IMR-90 (cell line): ENCODE measurements at regions not wholly inside any gene's neighbourhood (a gene's known extent, or its start where the extent isn't known, plus 50 kb on each side); places are given as distances from the start of the nearest gene placed in this dataset.

Experiments
- ATAC-seq: fragments of 200-7000 bp; cut with Tn5 transposase; 2 replicates; pipeline ENCODE4 v1.9.1; 2020; ENCODE audit warnings: low read depth, mild to moderate bottlenecking, moderate library complexity
- BruUV-seq: library from RNA; stranded (reverse); fragments of 400-500 nt; replicated peaks from 2 replicates; lab custom pipeline; 2021; lab: Mats Ljungman, UMichigan
- CTCF ChIA-PET: fragments of 300-600 bp; formaldehyde crosslinking; extraction: SDS; loops from one replicate; lab custom pipeline; 2021; ENCODE audit warnings: antibody characterized with exemption; lab: Yijun Ruan, JAX
- POLR2A ChIA-PET: fragments of 300-600 bp; sonication (Branson Sonifier 250); formaldehyde crosslinking; loops from one replicate; lab custom pipeline; 2022; ENCODE audit warnings: antibody characterized with exemption; ENCODE audit not compliant: unreplicated experiment; lab: Charles Lee
- DNase-seq: peaks from one replicate; pipeline ENCODE4 v3.0.0; 2013
- H2AFZ ChIP-seq: replicated peaks from 2 replicates; pipeline ENCODE3; 2013; ENCODE audit warnings: low read length, mild to moderate bottlenecking; ENCODE audit not compliant: poor library complexity
- H2AK5ac ChIP-seq: 2 replicates; pipeline ENCODE4 v1.6.1; 2013; ENCODE audit warnings: low read depth, low read length, inconsistent platforms
- H2AK9ac ChIP-seq: replicated peaks from 2 replicates; pipeline ENCODE3; 2013; ENCODE audit warnings: mild to moderate bottlenecking, low read depth, low read length, moderate library complexity; ENCODE audit not compliant: poor library complexity
- H2BK120ac ChIP-seq: 2 replicates; pipeline ENCODE4 v1.6.1; 2013; ENCODE audit warnings: low read depth, low read length, inconsistent platforms
- H2BK15ac ChIP-seq: 3 replicates; pipeline ENCODE4 v1.6.1; 2013; ENCODE audit warnings: low read depth, low read length, inconsistent platforms
- H2BK20ac ChIP-seq: 2 replicates; pipeline ENCODE4 v1.6.1; 2013; ENCODE audit warnings: low read depth, mild to moderate bottlenecking, inconsistent platforms, low read length, moderate library complexity
- H2BK5ac ChIP-seq: 2 replicates; pipeline ENCODE4 v1.6.1; 2013; ENCODE audit warnings: mild to moderate bottlenecking, low read depth, low read length, inconsistent platforms; ENCODE audit not compliant: poor library complexity, severe bottlenecking
- H3K14ac ChIP-seq: replicated peaks from 2 replicates; pipeline ENCODE4 v1.6.1; 2013; ENCODE audit warnings: low read depth, low read length, inconsistent platforms
- H3K18ac ChIP-seq: 2 replicates; pipeline ENCODE4 v1.6.1; 2013; ENCODE audit warnings: low read depth, low read length, control low read depth
- H3K23ac ChIP-seq: 2 replicates; pipeline ENCODE4 v1.6.1; 2013; ENCODE audit warnings: low read depth, low read length, inconsistent platforms
- H3K27ac ChIP-seq: 2 replicates; pipeline ENCODE4 v1.5.1; 2013; ENCODE audit warnings: mild to moderate bottlenecking, control low read depth, low read length; ENCODE audit not compliant: insufficient read depth
- H3K27me3 ChIP-seq: 2 replicates; pipeline ENCODE4 v1.6.1; 2013; ENCODE audit warnings: low read length; ENCODE audit not compliant: control insufficient read depth, insufficient read depth
- H3K36me3 ChIP-seq: 2 replicates; pipeline ENCODE4 v1.6.1; 2013; ENCODE audit warnings: low read length, mixed read lengths; ENCODE audit not compliant: control insufficient read depth, insufficient read depth
- H3K4ac ChIP-seq: 2 replicates; pipeline ENCODE4 v1.6.1; 2013; ENCODE audit warnings: low read depth, low read length, inconsistent platforms
- H3K4me1 ChIP-seq: 2 replicates; pipeline ENCODE4 v1.6.1; 2013; ENCODE audit warnings: low read length, mixed read lengths; ENCODE audit not compliant: control insufficient read depth, insufficient read depth
- H3K4me2 ChIP-seq: 2 replicates; pipeline ENCODE4 v1.6.1; 2013; ENCODE audit warnings: low read depth, mild to moderate bottlenecking, control low read depth, low read length, moderate library complexity
- H3K4me3 ChIP-seq: 2 replicates; pipeline ENCODE4 v1.5.1; 2013; ENCODE audit warnings: low read depth, mild to moderate bottlenecking, control low read depth, low read length, moderate library complexity; ENCODE audit not compliant: insufficient read depth
- H3K56ac ChIP-seq: 2 replicates; pipeline ENCODE4 v1.6.1; 2013; ENCODE audit warnings: low read length, inconsistent platforms; ENCODE audit not compliant: insufficient read depth; ENCODE audit errors: extremely low read depth
- H3K79me1 ChIP-seq, 2 experiments: 2 replicates each; pipeline ENCODE4 v1.6.1; 2013; ENCODE audit warnings: low read length in 2 of 2, inconsistent platforms in 1 of 2, low read depth in 1 of 2
- H3K9ac ChIP-seq: 2 replicates; pipeline ENCODE4 v1.6.1; 2013; ENCODE audit warnings: low read depth, low read length, control low read depth
- H3K9me1 ChIP-seq: 2 replicates; pipeline ENCODE4 v1.6.1; 2013; ENCODE audit warnings: low read length, inconsistent platforms; ENCODE audit not compliant: insufficient read depth
- H3K9me3 ChIP-seq: 2 replicates; pipeline ENCODE4 v1.6.1; 2013; ENCODE audit warnings: low read length; ENCODE audit not compliant: control insufficient read depth, insufficient read depth
- H4K20me1 ChIP-seq: 2 replicates; pipeline ENCODE4 v1.6.1; 2013; ENCODE audit warnings: low read length, inconsistent platforms; ENCODE audit not compliant: insufficient read depth
- H4K5ac ChIP-seq: 2 replicates; pipeline ENCODE4 v1.6.1; 2013; ENCODE audit warnings: mild to moderate bottlenecking, low read depth, low read length, control low read depth
- H4K8ac ChIP-seq, 2 experiments: 2 replicates each; pipeline ENCODE4 v1.6.1; 2013; ENCODE audit warnings: low read depth in 2 of 2, low read length in 2 of 2, control low read depth in 1 of 2, inconsistent platforms in 1 of 2
- H4K91ac ChIP-seq: 2 replicates; pipeline ENCODE4 v1.6.1; 2013; ENCODE audit warnings: low read depth, low read length, inconsistent platforms; ENCODE audit not compliant: insufficient read depth
- BHLHE40 ChIP-seq: fragments of 150-350 bp; IDR thresholded peaks from 2 replicates; pipeline ENCODE4 v1.6.1; 2016; ENCODE audit warnings: mild to moderate bottlenecking, low read depth, low read length
- CEBPB ChIP-seq: IDR thresholded peaks from 2 replicates; pipeline ENCODE4 v1.6.1; 2012; ENCODE audit warnings: low read depth, low read length, improper control_type of control experiment
- CHD1 ChIP-seq: IDR thresholded peaks from 2 replicates; pipeline ENCODE4 v1.6.1; 2012; ENCODE audit warnings: low read depth, low read length, improper control_type of control experiment
- CTCF ChIP-seq: conservative IDR thresholded peaks from 2 replicates; pipeline ENCODE4 v1.5.1; 2012; ENCODE audit warnings: mild to moderate bottlenecking, low read depth, low read length, improper control_type of control experiment
- MAZ ChIP-seq: IDR thresholded peaks from 2 replicates; pipeline ENCODE4 v1.6.1; 2012; ENCODE audit warnings: low read depth, mild to moderate bottlenecking, low read length, improper control_type of control experiment, moderate library complexity, borderline replicate concordance
- MXI1 ChIP-seq: IDR thresholded peaks from 2 replicates; pipeline ENCODE4 v1.6.1; 2012; ENCODE audit warnings: low read depth, mild to moderate bottlenecking, low read length, moderate library complexity, borderline replicate concordance
- NFE2L2 ChIP-seq: fragments of 150-350 bp; IDR thresholded peaks from 2 replicates; pipeline ENCODE4 v1.6.1; 2016; ENCODE audit warnings: low read depth, mild to moderate bottlenecking, low read length
- RAD21 ChIP-seq: IDR thresholded peaks from 2 replicates; pipeline ENCODE4 v1.6.1; 2012; ENCODE audit warnings: low read length, improper control_type of control experiment
- RCOR1 ChIP-seq: IDR thresholded peaks from 2 replicates; pipeline ENCODE4 v1.6.1; 2012; ENCODE audit warnings: mild to moderate bottlenecking, low read length, improper control_type of control experiment; ENCODE audit not compliant: insufficient replicate concordance
- RFX5 ChIP-seq: IDR thresholded peaks from 2 replicates; pipeline ENCODE4 v1.8.0; 2012; ENCODE audit warnings: low read depth, mild to moderate bottlenecking, low read length, moderate library complexity
- SMC3 ChIP-seq: fragments of 150-350 bp; IDR thresholded peaks from 2 replicates; pipeline ENCODE4 v1.6.1; 2016; ENCODE audit warnings: low read depth, mild to moderate bottlenecking, antibody characterized with exemption, low read length, moderate library complexity
- WGBS, 2 experiments: methylation state at CpG; one replicate each; pipeline versions ENCODE4 v1.1.5 to v1.1.7; 2013; ENCODE audit warnings: missing lambda C conversion rate in 2 of 2; ENCODE audit not compliant: insufficient read length in 1 of 2; ENCODE audit errors: extremely low coverage in 2 of 2; 5-methylcytosine and 5-hydroxymethylcytosine counted together
- dilution Hi-C: fragments of 300-500 bp; cut with HindIII; formaldehyde crosslinking; loops from one replicate; pipeline ENCODE4 v1.14.3; 2018; ENCODE audit warnings: low sequenced_read_pairs; ENCODE audit not compliant: unreplicated experiment
- in situ Hi-C: fragments of 300-500 bp; cut with MboI; formaldehyde crosslinking; loops from 3 replicates; pipeline ENCODE4 v1.14.3; 2019; ENCODE audit warnings: low sequenced_read_pairs, inconsistent platforms, mixed read lengths
- intact Hi-C: fragments of 100-400 bp; cut with micrococcal nuclease; formaldehyde crosslinking; loops from 2 replicates; pipeline ENCODE4 v1.10.0; 2022
- TF ChIP-seq, protein P1 (sequence below): fragments of 150-350 bp; IDR thresholded peaks from 2 replicates; pipeline ENCODE4 v1.6.1; 2017; ENCODE audit warnings: mild to moderate bottlenecking, antibody characterized with exemption, low read length, low read depth

DNA sequence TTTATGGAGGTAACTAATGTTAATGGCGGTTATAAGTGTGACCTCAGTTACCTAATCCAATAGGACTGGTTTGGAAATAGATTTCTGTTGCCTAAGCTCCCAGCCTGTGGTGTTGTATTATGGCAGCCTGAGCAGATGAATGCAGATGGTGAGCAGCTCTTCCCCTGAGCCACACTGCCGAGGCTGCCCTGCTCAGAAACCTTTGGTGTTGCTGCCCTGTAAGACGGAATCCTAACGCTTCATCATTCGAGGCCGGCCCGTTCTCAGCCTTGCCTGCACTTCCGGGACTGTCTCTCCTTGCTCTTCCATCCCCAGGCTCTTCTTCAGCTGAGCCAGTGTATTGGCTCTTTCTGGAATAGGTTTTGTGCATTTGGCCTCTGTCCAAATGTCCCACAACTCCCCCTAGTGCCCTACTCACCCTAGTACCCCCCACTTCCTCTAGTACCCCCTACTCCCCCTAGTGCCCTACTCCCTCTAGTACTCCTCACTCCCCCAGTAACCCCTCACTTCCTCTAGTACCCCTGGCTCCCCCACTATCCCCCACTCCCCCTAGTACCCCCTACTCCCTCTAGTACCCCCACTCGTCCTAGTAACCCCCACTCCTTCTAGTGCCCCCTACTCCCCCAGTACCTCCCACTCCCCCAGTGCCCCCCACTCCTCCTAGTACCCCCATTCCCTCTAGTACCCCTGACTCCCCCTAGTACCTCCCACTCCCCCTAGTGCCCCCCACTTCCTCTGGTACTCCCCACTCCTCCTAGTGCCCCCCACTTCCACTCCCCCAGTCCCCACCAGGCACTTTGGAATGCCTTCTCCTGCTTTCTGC, 106.0 kb upstream of the TAF1B start (continued):
- TF ChIP-seq NFE2L2, result no peak
- no peak for TF ChIP-seq RFX5

GRCh38 chr2:9738062-9738461, 105.2 kb upstream of the TAF1B start:
- Histone ChIP-seq H3K4me3 (no peak overlapping the region), H3K36me3 (no peaks in the 10 kb centered on the region), H2BK15ac (no peak overlapping the region), H3K4me2 (no peak overlapping the region), H4K20me1 (no peaks in the 10 kb centered on the region), H3K27me3 (peaks cover 4% of the 10 kb centered on the region), H3K4ac (no peak overlapping the region), H3K79me1 (no peaks in the 10 kb centered on the region), H3K18ac (no peak overlapping the region), H3K4me1 (peaks cover 3% of the 10 kb centered on the region; the same call in 1 of the 2 replicates), H4K91ac (no peak overlapping the region), H3K9me3 (peaks cover 3% of the 10 kb centered on the region; the same call in 1 of the 2 replicates), H4K8ac (no peak overlapping the region), H4K5ac (no peak overlapping the region), H2BK120ac (no peak overlapping the region), H2AFZ (no peak overlapping the region), H3K9me1 (0 out of 2 replicates have a peak, but pooled peaks cover 3% of the 10 kb centered on the region), H3K27ac (no peak overlapping the region), H2AK9ac (no peak overlapping the region), H3K23ac (no peak overlapping the region), H3K56ac (no peak overlapping the region), H2AK5ac (no peak overlapping the region), H3K14ac (no peak overlapping the region), H2BK20ac (no peak overlapping the region), H3K9ac (no peak overlapping the region), H2BK5ac (no peak overlapping the region)
- dilution Hi-C loops (no loop called here), in situ Hi-C loops (no loop called here), intact Hi-C loops (loop anchor here (5.0 kb wide), 1 partner anchor 106 kb away; the partner anchor contains the start of gene YWHAQ)
- no peak for ATAC-seq
- ChIA-PET CTCF (no interaction called here), POLR2A (no interaction called here)
- BruUV-seq, result no TSS peak
- WGBS, 2 experiments, result no CpG with 5 or more reads among the region's 5 CpGs
- DNase-seq, result no peak
- TF ChIP-seq, protein P1, sequence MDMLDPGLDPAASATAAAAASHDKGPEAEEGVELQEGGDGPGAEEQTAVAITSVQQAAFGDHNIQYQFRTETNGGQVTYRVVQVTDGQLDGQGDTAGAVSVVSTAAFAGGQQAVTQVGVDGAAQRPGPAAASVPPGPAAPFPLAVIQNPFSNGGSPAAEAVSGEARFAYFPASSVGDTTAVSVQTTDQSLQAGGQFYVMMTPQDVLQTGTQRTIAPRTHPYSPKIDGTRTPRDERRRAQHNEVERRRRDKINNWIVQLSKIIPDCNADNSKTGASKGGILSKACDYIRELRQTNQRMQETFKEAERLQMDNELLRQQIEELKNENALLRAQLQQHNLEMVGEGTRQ, result no peak
- TF ChIP-seq CTCF (no peak), RAD21 (no peak), CHD1 (no peak), RCOR1 (no peak), RFX5 (no peak), SMC3 (no peak), BHLHE40 (no peak), CEBPB (no peak), MAZ (no peak), MXI1 (no peak)
